KMS-11 (cell line): ENCODE measurements at regions not wholly inside any gene's neighbourhood (a gene's known extent, or its start where the extent isn't known, plus 50 kb on each side); places are given as distances from the start of the nearest gene placed in this dataset.

Source experiments
- H2AFZ ChIP-seq: fragments of 200-600 bp; sonication (generic); 2 replicates; pipeline ENCODE4 v1.6.1; 2016; ENCODE audit warnings: antibody characterized with exemption, mixed run types, low read depth
- H3K27ac ChIP-seq: fragments of 200-600 bp; sonication (generic); 2 replicates; pipeline ENCODE4 v1.6.1; 2016; ENCODE audit warnings: mild to moderate bottlenecking, mixed run types
- H3K27me3 ChIP-seq: fragments of 200-600 bp; sonication (generic); 2 replicates; pipeline ENCODE4 v1.6.1; 2017; ENCODE audit warnings: mild to moderate bottlenecking, low read depth, mixed run types, moderate library complexity; ENCODE audit not compliant: insufficient read depth
- H3K36me3 ChIP-seq: fragments of 200-600 bp; sonication (generic); 2 replicates; pipeline ENCODE4 v1.6.1; 2017; ENCODE audit warnings: mild to moderate bottlenecking, mixed run types; ENCODE audit not compliant: insufficient read depth
- H3K4me1 ChIP-seq: fragments of 200-600 bp; sonication (generic); 2 replicates; pipeline ENCODE4 v1.6.1; 2016; ENCODE audit warnings: mild to moderate bottlenecking, low read depth, mixed run types; ENCODE audit not compliant: poor library complexity, severe bottlenecking
- H3K4me2 ChIP-seq: fragments of 200-600 bp; sonication (generic); 2 replicates; pipeline ENCODE4 v1.7.0; 2016; ENCODE audit warnings: mild to moderate bottlenecking, mixed run types
- H3K4me3 ChIP-seq: fragments of 200-600 bp; sonication (generic); IDR thresholded peaks from 2 replicates; pipeline ENCODE4 v1.6.1; 2017; ENCODE audit warnings: low read depth, low read length, mixed read lengths; ENCODE audit not compliant: insufficient read depth
- H3K79me2 ChIP-seq: fragments of 200-600 bp; sonication (generic); 2 replicates; pipeline ENCODE4 v1.6.1; 2016; ENCODE audit warnings: low read depth, mixed run types; ENCODE audit not compliant: insufficient read depth
- H3K9ac ChIP-seq: fragments of 200-600 bp; sonication (generic); 2 replicates; pipeline ENCODE4 v1.6.1; 2016; ENCODE audit warnings: mild to moderate bottlenecking, mixed run types
- H4K20me1 ChIP-seq: fragments of 200-600 bp; sonication (generic); 2 replicates; pipeline ENCODE4 v1.6.1; 2016; ENCODE audit warnings: mild to moderate bottlenecking, mixed run types; ENCODE audit not compliant: insufficient read depth
- CTCF ChIP-seq: fragments of 200-600 bp; sonication (generic); conservative IDR thresholded peaks from 2 replicates; pipeline ENCODE4 v1.6.1; 2017; ENCODE audit warnings: low read depth, mild to moderate bottlenecking, antibody characterized with exemption, low read length, moderate library complexity, mixed read lengths

- TF ChIP-seq CTCF = no peak
- H3K27me3 ChIP-seq = no peaks in the 10 kb centered on the region
- no peak overlapping the region for H2AFZ ChIP-seq
- no peak overlapping the region for H3K9ac ChIP-seq
- peaks cover 5% of the 10 kb centered on the region for H3K4me1 ChIP-seq
- H3K4me2 ChIP-seq = no peak overlapping the region
- no peaks in the 10 kb centered on the region for H3K36me3 ChIP-seq
- H3K27ac ChIP-seq = no peak overlapping the region
- no peak overlapping the region for H3K4me3 ChIP-seq
- H3K79me2 ChIP-seq = no peaks in the 10 kb centered on the region
- H4K20me1 ChIP-seq = no peaks in the 10 kb centered on the region
Observed at GRCh38 chr4:128459547-128459946, 171.9 kb upstream of the PGRMC2 start.

GRCh38 chr4:128458816-128459215, 171.2 kb upstream of the PGRMC2 start:
- Histone ChIP-seq H3K4me3 (no peak overlapping the region), H3K4me1 (peaks cover 11% of the 10 kb centered on the region), H3K27ac (no peak overlapping the region), H3K9ac (no peak overlapping the region), H4K20me1 (no peaks in the 10 kb centered on the region), H2AFZ (no peak overlapping the region), H3K36me3 (no peaks in the 10 kb centered on the region), H3K79me2 (no peaks in the 10 kb centered on the region), H3K4me2 (no peak overlapping the region), H3K27me3 (no peaks in the 10 kb centered on the region)
- no peak for TF ChIP-seq CTCF

- Histone ChIP-seq H2AFZ (no peak overlapping the region), H3K4me3 (no peak overlapping the region), H3K36me3 (no peaks in the 10 kb centered on the region), H4K20me1 (no peaks in the 10 kb centered on the region), H3K27me3 (no peaks in the 10 kb centered on the region), H3K9ac (no peak overlapping the region), H3K79me2 (no peaks in the 10 kb centered on the region), H3K4me1 (peaks cover 21% of the 10 kb centered on the region), H3K27ac (no peak overlapping the region), H3K4me2 (no peak overlapping the region)
- TF ChIP-seq CTCF = no peak
Observed at GRCh38 chr4:128457726-128458125, 170.1 kb upstream of the PGRMC2 start.

GRCh38 chr4:128456171-128456570, 168.6 kb upstream of the PGRMC2 start:
- H3K4me3 ChIP-seq = no peak overlapping the region
- no peak overlapping the region for H3K9ac ChIP-seq
- no peak for TF ChIP-seq CTCF
- no peaks in the 10 kb centered on the region for H3K36me3 ChIP-seq
- H3K4me2 ChIP-seq = no peak overlapping the region
- no peaks in the 10 kb centered on the region for H3K79me2 ChIP-seq
- H4K20me1 ChIP-seq = no peaks in the 10 kb centered on the region
- peaks cover 34% of the 10 kb centered on the region for H3K4me1 ChIP-seq
- H3K27me3 ChIP-seq = no peaks in the 10 kb centered on the region
- H2AFZ ChIP-seq = no peak overlapping the region
- H3K27ac ChIP-seq = no peak overlapping the region
